ENCODE measurements at regions not wholly inside any gene's neighbourhood (a gene's known extent, or its start where the extent isn't known, plus 50 kb on each side); places are given as distances from the start of the nearest gene placed in this dataset.

- TF ChIP-seq POLR2A (IDR thresholded peaks at IDR 0.05): no peak
- intact Hi-C loops (cut with DNase I): no loop called here
- Histone ChIP-seq H3K36me3 (no peaks in the 10 kb centered on the region), H3K27me3 (no peaks in the 10 kb centered on the region), H3K4me1 (peaks cover 6% of the 10 kb centered on the region), H3K9me3 (no peaks in the 10 kb centered on the region), H3K27ac (no peak overlapping the region), H3K4me3 (no peak overlapping the region)
- no peak for DNase-seq (ENCODE audit: extremely low spot score in 2 of 2)
Observed at GRCh38 chr11:10908215-10908951, 50.5 kb upstream of the ZBED5 start.

All from vagina (tissue), 2 donors.